Neural cell (in vitro differentiated cells): ENCODE measurements at regions not wholly inside any gene's neighbourhood (a gene's known extent, or its start where the extent isn't known, plus 50 kb on each side); places are given as distances from the start of the nearest gene placed in this dataset.

Experiments
- H2AFZ ChIP-seq: fragments of 200-600, 300-800 bp; sonication (generic), shearing (Covaris generic); 2 replicates; pipeline ENCODE4 v1.6.0; 2014; ENCODE audit warnings: low read depth, mild to moderate bottlenecking, antibody characterized with exemption, low read length, moderate library complexity
- H3F3A ChIP-seq: fragments of 200-600 bp; shearing (Covaris generic); 2 replicates; pipeline ENCODE4 v1.6.1; 2016; ENCODE audit warnings: mild to moderate bottlenecking, moderate library complexity, mixed read lengths, antibody characterized with exemption, low read length; ENCODE audit not compliant: insufficient read depth, poor library complexity, severe bottlenecking
- H3K27ac ChIP-seq: fragments of 200-600, 300-800 bp; sonication (generic), shearing (Covaris generic); 2 replicates; pipeline ENCODE4 v1.5.1; 2014; ENCODE audit warnings: mild to moderate bottlenecking, low read length, moderate library complexity
- H3K27me3 ChIP-seq: fragments of 300-800, 200-600 bp; sonication (generic), shearing (Covaris generic); 2 replicates; pipeline ENCODE4 v1.6.0; 2014; ENCODE audit warnings: mild to moderate bottlenecking, low read depth, low read length, moderate library complexity; ENCODE audit not compliant: insufficient read depth
- H3K36me3 ChIP-seq: fragments of 300-800, 200-600 bp; sonication (generic), shearing (Covaris generic); 2 replicates; pipeline ENCODE4 v1.5.1; 2014; ENCODE audit warnings: mild to moderate bottlenecking, antibody characterized with exemption, low read length, moderate library complexity; ENCODE audit not compliant: insufficient read depth
- H3K4me2 ChIP-seq: fragments of 300-800, 200-600 bp; sonication (generic), shearing (Covaris generic); 2 replicates; pipeline ENCODE4 v1.6.0; 2014; ENCODE audit warnings: mild to moderate bottlenecking, low read length
- H3K4me3 ChIP-seq: fragments of 300-800, 200-600 bp; sonication (generic), shearing (Covaris generic); 2 replicates; pipeline ENCODE4 v1.5.1; 2014; ENCODE audit warnings: mild to moderate bottlenecking, low read length, moderate library complexity
- H3K79me2 ChIP-seq: fragments of 200-600 bp; shearing (Covaris generic); replicated peaks from 2 replicates; pipeline ENCODE4 v1.6.0; 2014; ENCODE audit warnings: mild to moderate bottlenecking, low read length, moderate library complexity; ENCODE audit not compliant: insufficient read depth
- H3K9ac ChIP-seq: fragments of 300-800, 200-600 bp; sonication (generic), shearing (Covaris generic); 2 replicates; pipeline ENCODE4 v1.6.1; 2016; ENCODE audit warnings: mild to moderate bottlenecking, low read length, mixed read lengths
- H3K9me2 ChIP-seq: fragments of 200-600 bp; shearing (Covaris generic); 2 replicates; pipeline ENCODE4 v1.6.1; 2016; ENCODE audit warnings: mild to moderate bottlenecking, low read length, mixed read lengths; ENCODE audit not compliant: insufficient read depth
- H3K9me3 ChIP-seq: fragments of 200-600, 300-800 bp; sonication (generic), shearing (Covaris generic); 2 replicates; pipeline ENCODE4 v1.6.1; 2016; ENCODE audit warnings: mild to moderate bottlenecking, mixed run types, low read length, moderate library complexity, mixed read lengths
- H4K20me1 ChIP-seq: fragments of 200-600 bp; shearing (Covaris generic); 2 replicates; pipeline ENCODE4 v1.6.1; 2016; ENCODE audit warnings: mild to moderate bottlenecking, mixed run types; ENCODE audit not compliant: insufficient read depth
- EP300 ChIP-seq: fragments of 450-650 bp; conservative IDR thresholded peaks from 2 replicates; pipeline ENCODE4 v1.6.1; 2014; ENCODE audit warnings: antibody characterized with exemption, mild to moderate bottlenecking, moderate library complexity; ENCODE audit not compliant: poor library complexity, severe bottlenecking
- EZH2 ChIP-seq: fragments of 200-600, 300-800 bp; shearing (Covaris generic), sonication (generic); IDR thresholded peaks from 2 replicates; pipeline ENCODE4 v1.6.1; 2014; ENCODE audit warnings: antibody characterized with exemption, low read length, borderline replicate concordance, mild to moderate bottlenecking; ENCODE audit not compliant: insufficient read depth, poor library complexity, severe bottlenecking
- MXI1 ChIP-seq: fragments of 450-650 bp; conservative IDR thresholded peaks from 2 replicates; pipeline ENCODE4 v1.6.1; 2014; ENCODE audit warnings: antibody characterized with exemption, mild to moderate bottlenecking; ENCODE audit not compliant: poor library complexity, severe bottlenecking
- POLR2AphosphoS5 ChIP-seq: IDR thresholded peaks from 2 replicates; pipeline ENCODE4 v1.6.1; 2012
- RAD21 ChIP-seq: fragments of 450-650 bp; conservative IDR thresholded peaks from 2 replicates; pipeline ENCODE4 v1.6.1; 2014; ENCODE audit warnings: antibody characterized with exemption, mild to moderate bottlenecking, moderate library complexity
- SMC3 ChIP-seq: fragments of 450-650 bp; conservative IDR thresholded peaks from 2 replicates; pipeline ENCODE4 v1.6.1; 2014; ENCODE audit warnings: antibody characterized with exemption, mild to moderate bottlenecking, moderate library complexity; ENCODE audit not compliant: poor library complexity
- TAF1 ChIP-seq: IDR thresholded peaks from 2 replicates; pipeline ENCODE4 v1.6.1; 2012; ENCODE audit warnings: low read depth
- TF ChIP-seq, protein P1 (sequence below): fragments of 450-650 bp; IDR thresholded peaks from 2 replicates; pipeline ENCODE4 v1.5.1; 2014; ENCODE audit warnings: antibody characterized with exemption, mild to moderate bottlenecking, moderate library complexity; ENCODE audit not compliant: poor library complexity, severe bottlenecking
- TF ChIP-seq, protein P2 (sequence below): IDR thresholded peaks from 2 replicates; pipeline ENCODE4 v1.6.1; 2012; ENCODE audit warnings: borderline replicate concordance

DNA sequence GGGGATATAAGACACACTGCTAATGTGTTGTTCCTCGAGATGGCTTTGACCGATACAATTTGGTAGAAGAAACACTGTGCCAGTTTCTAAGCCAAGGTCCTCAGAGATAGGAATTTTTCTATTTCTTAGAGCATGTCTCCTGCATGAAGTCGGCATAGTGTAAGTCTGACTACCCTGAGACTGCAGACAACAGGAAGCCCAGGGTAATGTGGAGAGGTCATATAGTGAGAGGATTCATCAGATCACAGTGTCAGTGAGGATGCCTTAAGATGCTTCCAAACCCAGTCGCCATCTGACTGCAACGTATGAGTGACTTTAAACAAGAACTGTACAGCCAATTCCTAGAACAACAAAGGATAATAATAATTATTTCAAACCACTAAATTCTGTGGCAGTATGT lies 818.3 kb upstream of the GYPC start:
- Histone ChIP-seq H3K9ac (no peak overlapping the region), H3K27me3 (no peaks in the 10 kb centered on the region), H3K4me3 (no peak overlapping the region), H3K9me2 (no peaks in the 10 kb centered on the region), H3K4me2 (no peak overlapping the region), H3K79me2 (no peaks in the 10 kb centered on the region), H2AFZ (no peak overlapping the region), H3K9me3 (no peaks in the 10 kb centered on the region), H3K36me3 (no peaks in the 10 kb centered on the region), H3F3A (no peaks in the 10 kb centered on the region), H3K27ac (peak overlapping the region; percentile 41), H4K20me1 (no peaks in the 10 kb centered on the region)
- TF ChIP-seq, protein P1, sequence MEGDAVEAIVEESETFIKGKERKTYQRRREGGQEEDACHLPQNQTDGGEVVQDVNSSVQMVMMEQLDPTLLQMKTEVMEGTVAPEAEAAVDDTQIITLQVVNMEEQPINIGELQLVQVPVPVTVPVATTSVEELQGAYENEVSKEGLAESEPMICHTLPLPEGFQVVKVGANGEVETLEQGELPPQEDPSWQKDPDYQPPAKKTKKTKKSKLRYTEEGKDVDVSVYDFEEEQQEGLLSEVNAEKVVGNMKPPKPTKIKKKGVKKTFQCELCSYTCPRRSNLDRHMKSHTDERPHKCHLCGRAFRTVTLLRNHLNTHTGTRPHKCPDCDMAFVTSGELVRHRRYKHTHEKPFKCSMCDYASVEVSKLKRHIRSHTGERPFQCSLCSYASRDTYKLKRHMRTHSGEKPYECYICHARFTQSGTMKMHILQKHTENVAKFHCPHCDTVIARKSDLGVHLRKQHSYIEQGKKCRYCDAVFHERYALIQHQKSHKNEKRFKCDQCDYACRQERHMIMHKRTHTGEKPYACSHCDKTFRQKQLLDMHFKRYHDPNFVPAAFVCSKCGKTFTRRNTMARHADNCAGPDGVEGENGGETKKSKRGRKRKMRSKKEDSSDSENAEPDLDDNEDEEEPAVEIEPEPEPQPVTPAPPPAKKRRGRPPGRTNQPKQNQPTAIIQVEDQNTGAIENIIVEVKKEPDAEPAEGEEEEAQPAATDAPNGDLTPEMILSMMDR = no peak
- no peak for TF ChIP-seq TAF1
- TF ChIP-seq, protein P2, sequence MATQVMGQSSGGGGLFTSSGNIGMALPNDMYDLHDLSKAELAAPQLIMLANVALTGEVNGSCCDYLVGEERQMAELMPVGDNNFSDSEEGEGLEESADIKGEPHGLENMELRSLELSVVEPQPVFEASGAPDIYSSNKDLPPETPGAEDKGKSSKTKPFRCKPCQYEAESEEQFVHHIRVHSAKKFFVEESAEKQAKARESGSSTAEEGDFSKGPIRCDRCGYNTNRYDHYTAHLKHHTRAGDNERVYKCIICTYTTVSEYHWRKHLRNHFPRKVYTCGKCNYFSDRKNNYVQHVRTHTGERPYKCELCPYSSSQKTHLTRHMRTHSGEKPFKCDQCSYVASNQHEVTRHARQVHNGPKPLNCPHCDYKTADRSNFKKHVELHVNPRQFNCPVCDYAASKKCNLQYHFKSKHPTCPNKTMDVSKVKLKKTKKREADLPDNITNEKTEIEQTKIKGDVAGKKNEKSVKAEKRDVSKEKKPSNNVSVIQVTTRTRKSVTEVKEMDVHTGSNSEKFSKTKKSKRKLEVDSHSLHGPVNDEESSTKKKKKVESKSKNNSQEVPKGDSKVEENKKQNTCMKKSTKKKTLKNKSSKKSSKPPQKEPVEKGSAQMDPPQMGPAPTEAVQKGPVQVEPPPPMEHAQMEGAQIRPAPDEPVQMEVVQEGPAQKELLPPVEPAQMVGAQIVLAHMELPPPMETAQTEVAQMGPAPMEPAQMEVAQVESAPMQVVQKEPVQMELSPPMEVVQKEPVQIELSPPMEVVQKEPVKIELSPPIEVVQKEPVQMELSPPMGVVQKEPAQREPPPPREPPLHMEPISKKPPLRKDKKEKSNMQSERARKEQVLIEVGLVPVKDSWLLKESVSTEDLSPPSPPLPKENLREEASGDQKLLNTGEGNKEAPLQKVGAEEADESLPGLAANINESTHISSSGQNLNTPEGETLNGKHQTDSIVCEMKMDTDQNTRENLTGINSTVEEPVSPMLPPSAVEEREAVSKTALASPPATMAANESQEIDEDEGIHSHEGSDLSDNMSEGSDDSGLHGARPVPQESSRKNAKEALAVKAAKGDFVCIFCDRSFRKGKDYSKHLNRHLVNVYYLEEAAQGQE = no peak
- TF ChIP-seq MXI1 = no peak
- TF ChIP-seq EP300 = no peak
- TF ChIP-seq RAD21 = no peak
- no peak for TF ChIP-seq SMC3
- TF ChIP-seq EZH2 = no peak
- TF ChIP-seq POLR2AphosphoS5 = no peak

DNA sequence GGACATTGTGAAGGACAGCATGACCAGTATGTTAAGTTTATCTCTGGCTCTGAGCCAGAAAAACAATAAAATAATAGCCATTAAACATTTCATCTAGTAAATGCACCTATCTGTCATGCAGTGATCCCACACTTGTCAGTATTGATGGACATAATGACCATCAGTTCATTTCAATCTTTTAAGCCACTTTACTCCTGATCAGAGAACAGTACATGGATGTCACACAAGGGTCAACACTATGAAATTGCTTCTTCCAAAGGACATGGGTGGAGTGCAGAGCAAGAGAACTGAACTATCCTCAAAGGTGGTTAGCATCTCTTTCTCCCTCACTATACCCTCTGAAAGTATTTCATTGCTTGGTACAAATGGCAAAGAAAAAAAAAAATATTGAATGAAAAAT lies 816.0 kb upstream of the GYPC start:
- Histone ChIP-seq H4K20me1 (no peaks in the 10 kb centered on the region), H3K36me3 (no peaks in the 10 kb centered on the region), H3K4me3 (no peak overlapping the region), H3F3A (no peaks in the 10 kb centered on the region), H3K9ac (no peak overlapping the region), H3K4me2 (no peak overlapping the region), H3K27me3 (no peaks in the 10 kb centered on the region), H3K79me2 (no peaks in the 10 kb centered on the region), H2AFZ (no peak overlapping the region), H3K27ac (no peak overlapping the region), H3K9me3 (no peaks in the 10 kb centered on the region), H3K9me2 (no peaks in the 10 kb centered on the region)
- no peak for TF ChIP-seq RAD21
- peak; percentile 19 for TF ChIP-seq EP300

DNA sequence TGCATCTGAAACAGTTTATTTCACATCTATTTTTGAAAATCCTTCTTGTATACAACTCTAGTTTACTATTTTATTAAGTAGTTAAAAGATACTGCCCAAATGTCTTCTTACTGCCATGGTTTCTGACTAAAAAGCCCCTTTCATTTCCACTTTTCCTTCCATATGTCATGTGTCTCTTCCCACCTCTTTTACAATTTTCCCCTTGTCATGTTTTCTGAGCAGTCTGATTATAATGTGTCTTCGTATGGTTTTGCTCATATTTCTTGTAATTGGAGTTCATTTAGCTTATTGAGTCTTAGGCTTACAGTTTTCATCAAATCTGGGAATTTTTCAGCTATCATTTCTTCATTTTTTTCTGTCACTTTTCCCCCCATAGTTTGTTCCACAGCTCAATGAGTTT lies 813.9 kb upstream of the GYPC start:
- Histone ChIP-seq H4K20me1 (no peaks in the 10 kb centered on the region), H3K79me2 (no peaks in the 10 kb centered on the region), H3K4me2 (no peak overlapping the region), H3K9me3 (no peaks in the 10 kb centered on the region), H3F3A (no peaks in the 10 kb centered on the region), H3K4me3 (no peak overlapping the region), H3K27me3 (no peaks in the 10 kb centered on the region), H3K27ac (no peak overlapping the region), H3K36me3 (no peaks in the 10 kb centered on the region), H3K9me2 (no peaks in the 10 kb centered on the region), H3K9ac (no peak overlapping the region), H2AFZ (no peak overlapping the region)
- TF ChIP-seq, protein P2 = no peak
- TF ChIP-seq MXI1 = no peak
